ENCODE measurements at regions not wholly inside any gene's neighbourhood (a gene's known extent, or its start where the extent isn't known, plus 50 kb on each side); places are given as distances from the start of the nearest gene placed in this dataset.

DNA sequence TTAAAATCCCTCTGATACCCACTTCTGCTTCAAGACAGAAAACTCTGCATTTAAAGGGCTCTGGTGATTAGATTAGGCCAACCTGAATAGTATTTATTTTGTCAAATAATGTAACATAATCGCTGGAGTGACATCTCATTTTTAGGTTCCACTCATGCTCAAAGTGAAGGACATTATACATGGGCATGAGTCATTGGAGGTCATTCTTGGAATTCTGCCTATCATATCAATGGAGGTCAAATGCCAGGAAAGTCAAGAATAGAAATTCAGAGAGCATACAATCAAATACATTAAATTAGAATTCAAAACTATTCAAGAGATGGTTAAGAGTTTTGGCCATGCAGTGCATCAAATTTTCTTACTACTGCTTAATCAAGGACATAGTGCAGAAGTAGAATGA lies 50.8 kb upstream of the PRSS1 start:
- CTCF ChIA-PET = no interaction called here
- POLR2A ChIA-PET = no interaction called here
- TF ChIP-seq, protein P1, sequence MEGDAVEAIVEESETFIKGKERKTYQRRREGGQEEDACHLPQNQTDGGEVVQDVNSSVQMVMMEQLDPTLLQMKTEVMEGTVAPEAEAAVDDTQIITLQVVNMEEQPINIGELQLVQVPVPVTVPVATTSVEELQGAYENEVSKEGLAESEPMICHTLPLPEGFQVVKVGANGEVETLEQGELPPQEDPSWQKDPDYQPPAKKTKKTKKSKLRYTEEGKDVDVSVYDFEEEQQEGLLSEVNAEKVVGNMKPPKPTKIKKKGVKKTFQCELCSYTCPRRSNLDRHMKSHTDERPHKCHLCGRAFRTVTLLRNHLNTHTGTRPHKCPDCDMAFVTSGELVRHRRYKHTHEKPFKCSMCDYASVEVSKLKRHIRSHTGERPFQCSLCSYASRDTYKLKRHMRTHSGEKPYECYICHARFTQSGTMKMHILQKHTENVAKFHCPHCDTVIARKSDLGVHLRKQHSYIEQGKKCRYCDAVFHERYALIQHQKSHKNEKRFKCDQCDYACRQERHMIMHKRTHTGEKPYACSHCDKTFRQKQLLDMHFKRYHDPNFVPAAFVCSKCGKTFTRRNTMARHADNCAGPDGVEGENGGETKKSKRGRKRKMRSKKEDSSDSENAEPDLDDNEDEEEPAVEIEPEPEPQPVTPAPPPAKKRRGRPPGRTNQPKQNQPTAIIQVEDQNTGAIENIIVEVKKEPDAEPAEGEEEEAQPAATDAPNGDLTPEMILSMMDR (IDR thresholded peaks at IDR 0.05; ENCODE audit: control extremely low read depth, extremely low read depth, low read depth, missing control alignments) = no peak
- no peak for DNase-seq (ENCODE audit: extremely low spot score)

GRCh38 chr7:142697270-142697669 lies 52.0 kb upstream of the PRSS1 start:
- ChIA-PET CTCF (no interaction called here), POLR2A (no interaction called here)
- TF ChIP-seq, protein P1 (IDR thresholded peaks at IDR 0.05; ENCODE audit: control extremely low read depth, extremely low read depth, low read depth, missing control alignments) = no peak
- no peak for DNase-seq (ENCODE audit: extremely low spot score)

DNA sequence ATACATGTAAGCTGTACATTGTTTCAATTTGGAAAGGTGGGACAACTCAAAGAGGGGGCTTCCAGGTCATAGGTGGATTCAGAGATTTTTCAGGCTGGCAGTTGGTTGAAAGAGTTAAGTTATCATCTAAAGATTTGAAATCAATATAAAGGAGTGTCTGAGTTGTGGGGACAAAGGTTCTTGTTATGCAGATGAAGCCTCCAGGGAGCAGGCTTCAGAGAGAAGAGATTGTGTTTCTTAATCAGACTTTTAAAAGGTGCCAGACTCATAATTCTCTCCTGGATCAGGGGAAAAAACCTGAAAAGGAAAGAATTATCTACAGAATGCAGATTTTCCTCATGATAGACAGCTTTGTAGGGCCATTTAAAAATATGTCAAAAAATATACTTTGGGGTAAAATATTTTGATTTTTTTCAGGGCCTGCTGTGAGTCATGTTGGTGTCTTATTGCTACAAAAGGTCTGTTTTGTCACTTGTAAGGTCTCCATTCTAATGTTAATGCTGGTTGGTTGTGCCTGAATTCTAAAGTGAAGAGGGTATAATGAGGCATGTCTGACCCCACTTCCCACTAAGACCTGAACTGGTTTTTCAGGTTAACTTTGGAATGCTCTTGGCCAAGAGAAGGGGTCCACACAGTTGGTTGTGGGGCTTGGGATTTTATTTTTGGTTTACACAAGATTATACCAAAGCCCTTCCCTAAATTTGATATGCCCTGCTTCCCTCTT lies 52.7 kb upstream of the PRSS1 start:
- POLR2A ChIA-PET = no interaction called here
- TF ChIP-seq, protein P1 (IDR thresholded peaks at IDR 0.05; ENCODE audit: control extremely low read depth, extremely low read depth, low read depth, missing control alignments) = no peak

DNA sequence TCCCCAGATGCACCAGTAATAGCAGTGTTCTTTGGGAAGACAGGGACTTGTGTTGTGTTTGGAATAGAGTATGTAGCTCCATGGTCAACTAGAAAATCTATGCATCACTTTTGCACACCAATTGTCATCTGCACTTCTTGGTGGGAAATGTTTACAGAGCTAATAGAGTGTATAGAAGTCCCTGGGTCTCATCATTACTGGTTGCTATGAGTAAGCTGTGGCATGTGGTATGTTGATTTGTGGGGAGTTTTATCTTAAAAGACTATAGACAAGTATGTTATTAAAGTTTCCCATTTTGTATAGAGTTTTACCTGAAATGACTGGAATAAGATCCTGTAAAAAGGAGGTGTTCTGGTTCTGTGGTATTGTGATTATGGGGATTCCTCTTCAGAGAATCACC lies 55.4 kb upstream of the PRSS1 start:
- ChIA-PET CTCF (interaction anchor here (1.0 to 1.7 kb wide), 2 partner anchors 19 to 89 kb away, joined by 4 to 6 read pairs; no protein-coding TSS in a partner anchor), POLR2A (no interaction called here)
- no peak for DNase-seq (ENCODE audit: extremely low spot score)
- TF ChIP-seq, protein P1 (IDR thresholded peaks at IDR 0.05; ENCODE audit: control extremely low read depth, extremely low read depth, low read depth, missing control alignments) = no peak

More for the DNA sequence above, 52.7 kb upstream of the PRSS1 start:
- CTCF ChIA-PET = no interaction called here
- no peak for DNase-seq (ENCODE audit: extremely low spot score)

DNA sequence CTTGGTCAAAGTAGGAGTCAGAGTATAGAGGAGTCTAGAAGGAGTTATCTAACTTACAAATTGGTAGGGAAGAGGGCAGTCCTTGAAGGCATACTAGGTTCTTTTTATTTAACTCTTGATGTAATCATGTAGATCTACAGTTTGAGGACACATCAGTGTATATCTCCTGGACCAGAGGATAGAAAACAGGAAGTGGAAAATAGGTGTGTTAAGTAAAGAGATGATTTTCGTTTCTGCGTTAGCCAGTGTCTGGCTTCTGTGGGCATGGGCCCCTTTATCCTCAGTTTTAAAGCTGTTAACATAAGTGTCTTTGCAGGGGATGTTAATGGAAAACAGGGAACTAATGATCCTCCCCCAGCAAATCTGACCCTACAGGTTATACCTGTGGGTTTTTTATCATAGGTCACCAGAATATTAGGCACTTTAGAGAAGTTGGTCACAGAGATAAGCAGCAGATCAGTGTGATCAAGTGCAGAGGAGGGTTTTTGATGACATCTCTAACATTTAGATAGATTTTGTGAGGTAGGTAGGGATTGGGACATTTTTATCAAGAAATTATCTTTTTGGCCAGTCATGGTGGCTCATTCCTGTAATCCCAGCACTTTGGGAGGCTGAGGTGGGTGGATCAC lies 58.6 kb upstream of the PRSS1 start:
- CTCF ChIA-PET = interaction anchor here (1.2 kb wide), 1 partner anchor 92 kb away, joined by 3 read pairs; no protein-coding TSS in a partner anchor
- no peak for DNase-seq (ENCODE audit: extremely low spot score)
- TF ChIP-seq, protein P1 (IDR thresholded peaks at IDR 0.05; ENCODE audit: control extremely low read depth, extremely low read depth, low read depth, missing control alignments) = no peak
- POLR2A ChIA-PET = no interaction called here

- TF ChIP-seq, protein P1 (IDR thresholded peaks at IDR 0.05; ENCODE audit: control extremely low read depth, extremely low read depth, low read depth, missing control alignments) = peak; percentile 19
- no peak for DNase-seq (ENCODE audit: extremely low spot score)
- ChIA-PET POLR2A (no interaction called here), CTCF (interaction anchor here (1.2 to 2.0 kb wide), 5 partner anchors 12 to 176 kb away, joined by 3 to 7 read pairs (median 4); no protein-coding TSS in a partner anchor)
These were observed 59.7 kb upstream of the PRSS1 start for GRCh38 chr7:142689439-142690120.
